HCT116 (cell line): ENCODE measurements at regions not wholly inside any gene's neighbourhood (a gene's known extent, or its start where the extent isn't known, plus 50 kb on each side); places are given as distances from the start of the nearest gene placed in this dataset.
"Not testable (repeated sequence)": the region's sequence is repeated elsewhere in the genome, so short reads cannot be mapped to it uniquely, and the experiment has no call there.

Experiments used
- ATAC-seq: fragments of 200-7000 bp; cut with Tn5 transposase; 2 replicates; pipeline ENCODE4 v1.9.1; 2020; ENCODE audit warnings: mild to moderate bottlenecking, moderate library complexity
- BruUV-seq: library from RNA; stranded (reverse); fragments of 400-500 nt; replicated peaks from 2 replicates; lab custom pipeline; 2021; lab: Mats Ljungman, UMichigan
- CTCF ChIA-PET: fragments of 300-600 bp; sonication (Branson Sonifier 250); formaldehyde crosslinking; loops from one replicate; lab custom pipeline; 2021; ENCODE audit warnings: antibody characterized with exemption; lab: Charles Lee
- POLR2A ChIA-PET: fragments of 300-600, 350-600 bp; sonication (Branson Sonifier 250); formaldehyde crosslinking; loops from one replicate; lab custom pipeline; 2021; ENCODE audit warnings: antibody characterized with exemption; lab: Charles Lee
- RAD21 ChIA-PET, 2 experiments: fragments of 300-600 bp; sonication (Branson Sonifier 250); formaldehyde crosslinking; loops; one replicate each; lab custom pipeline; 2023; ENCODE audit warnings: low total read pairs in 2 of 2; ENCODE audit not compliant: uncharacterized antibody in 2 of 2, unreplicated experiment in 2 of 2, low non-redundant PET in 1 of 2; lab: Charles Lee
- DNase-seq: peaks from one replicate; pipeline ENCODE4 v3.0.0-alpha.2; 2010; ENCODE audit warnings: low read depth, low spot score
- H2AFZ ChIP-seq: fragments of 200-600 bp; shearing (Covaris generic), sonication (generic); 2 replicates; pipeline ENCODE4 v1.6.1; 2017; ENCODE audit warnings: low read depth, mixed run types, mixed read lengths, antibody characterized with exemption, low read length; ENCODE audit not compliant: poor library complexity, severe bottlenecking
- H3K27ac ChIP-seq: 2 replicates; pipeline ENCODE4 v1.5.1; 2012; ENCODE audit warnings: low read depth, low read length
- H3K27me3 ChIP-seq: fragments of 200-600 bp; sonication (generic); 2 replicates; pipeline ENCODE4 v1.6.1; 2016; ENCODE audit warnings: mixed run types, low read length, mixed read lengths; ENCODE audit not compliant: insufficient read depth
- H3K36me3 ChIP-seq, 2 experiments: fragments of 200-500 bp in 1 of 2; fragments of 200-600 bp in 1 of 2; sonication (Bioruptor generic) in 1 of 2; sonication (generic) in 1 of 2; 2 replicates each; pipeline versions ENCODE4 v1.5.1 to v1.6.1; 2014 to 2016; ENCODE audit warnings: low read length in 2 of 2, inconsistent platforms in 1 of 2, mixed read lengths in 1 of 2, mixed run types in 1 of 2; ENCODE audit not compliant: insufficient read depth in 2 of 2, control insufficient read depth in 1 of 2
- H3K4me1 ChIP-seq, 2 experiments: fragments of 200-600 bp in 1 of 2; sonication (generic) in 1 of 2; 2 replicates each; pipeline versions ENCODE4 v1.5.1 to v1.6.1; 2012 to 2017; ENCODE audit warnings: low read length in 2 of 2, inconsistent platforms in 1 of 2, mild to moderate bottlenecking in 1 of 2, mixed read lengths in 1 of 2, mixed run types in 1 of 2, moderate library complexity in 1 of 2; ENCODE audit not compliant: insufficient read depth in 2 of 2, control insufficient read depth in 1 of 2
- H3K4me2 ChIP-seq: fragments of 200-600 bp; sonication (generic); 2 replicates; pipeline ENCODE4 v1.6.1; 2017; ENCODE audit warnings: mixed run types, low read length, mixed read lengths
- H3K4me3 ChIP-seq, 2 experiments: fragments of 200-600 bp in 1 of 2; sonication (generic) in 1 of 2; replicated peaks in 1 of 2; 2 replicates each; pipeline ENCODE4 v1.5.1; 2011 to 2016; ENCODE audit warnings: low read length in 2 of 2, control low read depth in 1 of 2, low read depth in 1 of 2, mild to moderate bottlenecking in 1 of 2, mixed read lengths in 1 of 2, mixed run types in 1 of 2
- H3K79me2 ChIP-seq: fragments of 200-600 bp; sonication (generic); 2 replicates; pipeline ENCODE4 v1.6.1; 2017; ENCODE audit warnings: mild to moderate bottlenecking, mixed run types, low read length, moderate library complexity, mixed read lengths; ENCODE audit not compliant: insufficient read depth
- H3K9ac ChIP-seq: fragments of 200-600 bp; sonication (generic); 2 replicates; pipeline ENCODE4 v1.6.1; 2016; ENCODE audit warnings: low read length, mixed read lengths
- H3K9me2 ChIP-seq: fragments of 200-600 bp; sonication (generic), shearing (Covaris generic); 2 replicates; pipeline ENCODE4 v1.6.1; 2017; ENCODE audit warnings: mixed run types, mild to moderate bottlenecking, moderate library complexity; ENCODE audit not compliant: insufficient read depth
- H3K9me3 ChIP-seq, 2 experiments: fragments of 200-500 bp in 1 of 2; fragments of 200-600 bp in 1 of 2; sonication (Bioruptor generic) in 1 of 2; sonication (generic) in 1 of 2; 2 replicates each; pipeline ENCODE4 v1.6.1; 2014 to 2017; ENCODE audit warnings: low read length in 2 of 2, mixed read lengths in 2 of 2, inconsistent platforms in 1 of 2, low read depth in 1 of 2, mild to moderate bottlenecking in 1 of 2, mixed run types in 1 of 2, moderate library complexity in 1 of 2; ENCODE audit not compliant: control insufficient read depth in 1 of 2, insufficient read depth in 1 of 2
- H4K20me1 ChIP-seq: fragments of 200-600 bp; sonication (generic), shearing (Covaris generic); 2 replicates; pipeline ENCODE4 v1.6.1; 2017; ENCODE audit warnings: mixed run types, mild to moderate bottlenecking, moderate library complexity; ENCODE audit not compliant: insufficient read depth
- EZH2 ChIP-seq: fragments of 200-600 bp; sonication (generic); IDR thresholded peaks from 2 replicates; pipeline ENCODE4 v1.6.1; 2017; ENCODE audit warnings: antibody characterized with exemption, mixed run types
- POLR2A ChIP-seq: IDR thresholded peaks from 2 replicates; pipeline ENCODE4 v1.7.0; 2011; ENCODE audit warnings: borderline replicate concordance; ENCODE audit not compliant: insufficient read depth, insufficient read length; ENCODE audit errors: extremely low read depth
- POLR2AphosphoS5 ChIP-seq: IDR thresholded peaks from 2 replicates; pipeline ENCODE4 v1.6.1; 2011; ENCODE audit warnings: mild to moderate bottlenecking, low read depth, low read length, moderate library complexity
- RAD21 ChIP-seq: IDR thresholded peaks from 2 replicates; pipeline ENCODE4 v1.6.1; 2012; ENCODE audit warnings: low read depth, mild to moderate bottlenecking
- REST ChIP-seq: IDR thresholded peaks from 2 replicates; pipeline ENCODE4 v1.6.1; 2012; ENCODE audit warnings: low read depth
- SRF ChIP-seq: IDR thresholded peaks from 2 replicates; pipeline ENCODE4 v1.6.1; 2012; ENCODE audit warnings: low read depth
- intact Hi-C: fragments of 100-400 bp; cut with micrococcal nuclease; formaldehyde crosslinking; loops from 2 replicates; pipeline ENCODE4 v1.10.0; 2022

GRCh38 chr21:39071623-39072214 is 111.5 kb downstream of the PSMG1 start:
- Histone ChIP-seq H3K9me2 (no peaks in the 10 kb centered on the region), H3K4me3 (no peak overlapping the region), H4K20me1 (no peaks in the 10 kb centered on the region), H3K79me2 (no peaks in the 10 kb centered on the region), H3K4me1 (no peaks in the 10 kb centered on the region), H3K9ac (no peak overlapping the region), H2AFZ (no peak overlapping the region), H3K9me3 (no peaks in the 10 kb centered on the region), H3K36me3 (no peaks in the 10 kb centered on the region), H3K27ac (no peak overlapping the region), H3K27me3 (no peaks in the 10 kb centered on the region), H3K4me2 (no peak overlapping the region)
- DNase-seq (no peak), ATAC-seq (no peak)
- TF ChIP-seq POLR2A, result no peak
- TF ChIP-seq EZH2, result no peak
- TF ChIP-seq RAD21, result no peak
- no peak for TF ChIP-seq POLR2AphosphoS5
- no peak for TF ChIP-seq REST
- no peak for TF ChIP-seq SRF
- RAD21 ChIA-PET, result no interaction called here
- intact Hi-C loops, result no loop called here
- POLR2A ChIA-PET, result no interaction called here
- BruUV-seq, result no TSS peak
- CTCF ChIA-PET, result no interaction called here

GRCh38 chr21:39069856-39070255 is 113.4 kb downstream of the PSMG1 start:
- H4K20me1 ChIP-seq, H3K79me2 ChIP-seq, BruUV-seq, H3K9ac ChIP-seq, DNase-seq, H3K4me3 ChIP-seq, H3K9me3 ChIP-seq, H3K36me3 ChIP-seq, H3K4me1 ChIP-seq, ATAC-seq, CTCF ChIA-PET, H3K27me3 ChIP-seq, H3K27ac ChIP-seq, H3K9me2 ChIP-seq, H3K4me2 ChIP-seq, RAD21 ChIA-PET, POLR2A ChIA-PET, H2AFZ ChIP-seq, intact Hi-C loops: not testable (repeated sequence)
